ENCODE measurements at regions not wholly inside any gene's neighbourhood (a gene's known extent, or its start where the extent isn't known, plus 50 kb on each side); places are given as distances from the start of the nearest gene placed in this dataset.

- ChIA-PET CTCF (interaction anchor here (0.6 to 1.0 kb wide), 4 partner anchors 9 to 74 kb away, joined by 3 to 5 read pairs (median 3); no protein-coding TSS in a partner anchor), POLR2A (no interaction called here)
- no peaks in the 10 kb centered on the region for H3K9me3 ChIP-seq (ENCODE audit: control extremely low read depth in 1 of 5, control insufficient read depth in 4 of 5, insufficient read depth in 2 of 5, low read depth in 1 of 5, low read length in 4 of 5)
- peaks cover 0 to 35% (median 10%) of the 10 kb centered on the region in 5 experiments for H3K27me3 ChIP-seq (replicated peaks in 2 of 5; ENCODE audit: control insufficient read depth in 4 of 5, insufficient read depth in 5 of 5, low read length in 4 of 5)
- H3K4me3 ChIP-seq (ENCODE audit: control insufficient read depth in 1 of 7, extremely low read depth in 1 of 7, insufficient read depth in 4 of 7, low read depth in 2 of 7, low read length in 6 of 7) = peak overlapping the region; percentile 10 to 81 (median 63)
- WGBS (ENCODE audit: insufficient coverage) = 0% methylated on average over 43 of the region's 58 CpGs
- peak; percentile 21 to 67 (median 57) for DNase-seq
- H3K36me3 ChIP-seq (ENCODE audit: control insufficient read depth in 4 of 4, insufficient read depth in 4 of 4, low read length in 3 of 4) = no peaks in the 10 kb centered on the region
- H3K27ac ChIP-seq (ENCODE audit: insufficient read depth in 1 of 2, low read depth in 1 of 2, low read length in 2 of 2, poor library complexity in 1 of 2, severe bottlenecking in 2 of 2) = no peak overlapping the region
- H3K4me1 ChIP-seq (ENCODE audit: control extremely low read depth in 1 of 4, control insufficient read depth in 4 of 4, insufficient read depth in 4 of 4, low read length in 3 of 4) = peaks cover 6 to 33% (median 24%) of the 10 kb centered on the region in 4 experiments
Observed at GRCh38 chr11:123357990-123358827, 71.9 kb upstream of the GRAMD1B start.

DNA sequence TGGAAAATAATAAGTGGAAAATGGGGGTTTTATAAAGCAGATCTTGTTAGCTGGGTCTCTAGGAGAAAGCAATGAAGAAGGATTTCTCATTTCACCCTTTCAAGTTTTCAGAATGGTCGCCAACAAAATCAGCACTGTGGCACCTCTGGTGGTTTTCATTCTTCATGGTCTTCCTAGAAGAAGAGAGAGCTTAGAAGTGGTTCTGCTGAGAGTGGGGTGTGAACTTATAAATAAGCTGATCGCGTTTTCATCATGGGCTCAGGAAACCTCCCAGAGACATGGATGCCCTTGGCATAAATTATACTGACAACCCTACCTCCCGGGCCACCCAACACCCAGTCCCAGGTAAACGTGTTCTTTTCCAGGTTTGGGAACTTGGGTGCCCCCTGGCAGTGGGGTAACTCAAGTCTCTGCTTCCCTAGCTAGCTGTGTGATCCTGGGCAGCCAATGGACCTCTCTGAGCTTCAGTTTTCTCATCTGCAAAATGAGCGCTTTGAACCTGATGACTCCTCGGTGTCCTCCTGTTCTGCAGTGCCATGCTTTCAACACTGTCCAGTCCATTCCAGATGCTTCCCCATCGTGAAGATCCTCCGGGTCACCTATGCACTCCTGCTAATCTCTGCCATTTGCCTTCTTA is 72.6 kb upstream of the GRAMD1B start:
- H3K4me3 ChIP-seq (ENCODE audit: control insufficient read depth in 1 of 7, extremely low read depth in 1 of 7, insufficient read depth in 4 of 7, low read depth in 2 of 7, low read length in 6 of 7) = peak overlapping the region; percentile 10 to 81 (median 63)
- WGBS (ENCODE audit: insufficient coverage) = 55% methylated on average over 7 of the region's 9 CpGs
- H3K4me1 ChIP-seq (ENCODE audit: control extremely low read depth in 1 of 4, control insufficient read depth in 4 of 4, insufficient read depth in 4 of 4, low read length in 3 of 4) = peaks cover 3 to 25% (median 17%) of the 10 kb centered on the region in 4 experiments
- DNase-seq = no peak
- no peak overlapping the region for H3K27ac ChIP-seq (ENCODE audit: insufficient read depth in 1 of 2, low read depth in 1 of 2, low read length in 2 of 2, poor library complexity in 1 of 2, severe bottlenecking in 2 of 2)
- no peaks in the 10 kb centered on the region for H3K36me3 ChIP-seq (ENCODE audit: control insufficient read depth in 4 of 4, insufficient read depth in 4 of 4, low read length in 3 of 4)
- H3K27me3 ChIP-seq (replicated peaks in 2 of 5; ENCODE audit: control insufficient read depth in 4 of 5, insufficient read depth in 5 of 5, low read length in 4 of 5) = peaks cover 0 to 35% (median 10%) of the 10 kb centered on the region in 5 experiments
- ChIA-PET CTCF (interaction anchor here (0.6 to 1.0 kb wide), 3 partner anchors 8 to 73 kb away, joined by 3 to 5 read pairs (median 3); no protein-coding TSS in a partner anchor), POLR2A (no interaction called here)
- no peaks in the 10 kb centered on the region for H3K9me3 ChIP-seq (ENCODE audit: control extremely low read depth in 1 of 5, control insufficient read depth in 4 of 5, insufficient read depth in 2 of 5, low read depth in 1 of 5, low read length in 4 of 5)

DNA sequence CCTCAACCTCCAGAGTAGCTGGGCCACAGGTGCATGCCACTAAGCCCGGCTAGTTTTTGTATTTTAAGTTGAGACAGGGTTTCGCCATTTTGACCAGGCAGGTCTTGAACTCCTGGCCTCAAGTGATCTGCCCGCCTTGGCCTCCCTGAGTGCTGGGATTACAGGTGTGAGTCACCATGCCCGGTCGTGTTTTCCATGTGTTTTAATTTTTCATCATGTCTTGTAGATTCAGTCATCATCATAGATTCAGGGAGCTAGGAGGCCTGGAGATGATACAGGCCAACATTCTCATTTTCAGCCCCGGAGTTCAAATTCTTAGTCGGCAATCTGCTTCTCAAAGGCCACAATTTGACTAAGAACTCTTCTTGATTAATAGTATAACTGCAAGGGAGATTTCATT is 73.5 kb upstream of the GRAMD1B start:
- Histone ChIP-seq H3K9me3 (ENCODE audit: control extremely low read depth in 1 of 5, control insufficient read depth in 4 of 5, insufficient read depth in 2 of 5, low read depth in 1 of 5, low read length in 4 of 5) (no peaks in the 10 kb centered on the region), H3K4me3 (ENCODE audit: control insufficient read depth in 1 of 7, extremely low read depth in 1 of 7, insufficient read depth in 4 of 7, low read depth in 2 of 7, low read length in 6 of 7) (no peak overlapping the region), H3K4me1 (ENCODE audit: control extremely low read depth in 1 of 4, control insufficient read depth in 4 of 4, insufficient read depth in 4 of 4, low read length in 3 of 4) (peaks cover 3 to 17% (median 15%) of the 10 kb centered on the region in 4 experiments), H3K27me3 (replicated peaks in 2 of 5; ENCODE audit: control insufficient read depth in 4 of 5, insufficient read depth in 5 of 5, low read length in 4 of 5) (peaks cover 0 to 35% (median 10%) of the 10 kb centered on the region in 5 experiments), H3K27ac (ENCODE audit: insufficient read depth in 1 of 2, low read depth in 1 of 2, low read length in 2 of 2, poor library complexity in 1 of 2, severe bottlenecking in 2 of 2) (no peak overlapping the region), H3K36me3 (ENCODE audit: control insufficient read depth in 4 of 4, insufficient read depth in 4 of 4, low read length in 3 of 4) (no peaks in the 10 kb centered on the region)
- CTCF ChIA-PET = interaction anchor here (0.7 kb wide), 1 partner anchor 51 kb away, joined by 3 read pairs; no protein-coding TSS in a partner anchor
- no peak for DNase-seq
- POLR2A ChIA-PET = no interaction called here
- 94% methylated on average over 7 of the region's 7 CpGs for WGBS (ENCODE audit: insufficient coverage)

GRCh38 chr11:123354371-123354975 is 75.6 kb upstream of the GRAMD1B start:
- no peak overlapping the region for H3K4me3 ChIP-seq (ENCODE audit: control insufficient read depth in 1 of 7, extremely low read depth in 1 of 7, insufficient read depth in 4 of 7, low read depth in 2 of 7, low read length in 6 of 7)
- whole genome bisulfite sequencing (ENCODE audit: insufficient coverage) = 100% methylated on average over 2 of the region's 2 CpGs
- DNase-seq = no peak
- ChIA-PET POLR2A (no interaction called here), CTCF (no interaction called here)
- no peaks in the 10 kb centered on the region for H3K9me3 ChIP-seq (ENCODE audit: control extremely low read depth in 1 of 5, control insufficient read depth in 4 of 5, insufficient read depth in 2 of 5, low read depth in 1 of 5, low read length in 4 of 5)
- H3K36me3 ChIP-seq (ENCODE audit: control insufficient read depth in 4 of 4, insufficient read depth in 4 of 4, low read length in 3 of 4) = no peaks in the 10 kb centered on the region
- peaks cover 0 to 32% (median 5%) of the 10 kb centered on the region in 5 experiments for H3K27me3 ChIP-seq (replicated peaks in 2 of 5; ENCODE audit: control insufficient read depth in 4 of 5, insufficient read depth in 5 of 5, low read length in 4 of 5)
- H3K4me1 ChIP-seq (ENCODE audit: control extremely low read depth in 1 of 4, control insufficient read depth in 4 of 4, insufficient read depth in 4 of 4, low read length in 3 of 4) = peaks cover 3 to 14% (median 13%) of the 10 kb centered on the region in 4 experiments
- H3K27ac ChIP-seq (ENCODE audit: insufficient read depth in 1 of 2, low read depth in 1 of 2, low read length in 2 of 2, poor library complexity in 1 of 2, severe bottlenecking in 2 of 2) = no peak overlapping the region

GRCh38 chr11:123351375-123351774 is 78.7 kb upstream of the GRAMD1B start:
- no peaks in the 10 kb centered on the region for H3K4me1 ChIP-seq (ENCODE audit: control extremely low read depth in 1 of 4, control insufficient read depth in 4 of 4, insufficient read depth in 4 of 4, low read length in 3 of 4)
- peaks cover 0 to under 1% (median 0%) of the 10 kb centered on the region in 5 experiments for H3K27me3 ChIP-seq (replicated peaks in 2 of 5; ENCODE audit: control insufficient read depth in 4 of 5, insufficient read depth in 5 of 5, low read length in 4 of 5)
- ChIA-PET CTCF (no interaction called here), POLR2A (no interaction called here)
- peaks cover 0 to 2% (median 0%) of the 10 kb centered on the region in 5 experiments for H3K9me3 ChIP-seq (ENCODE audit: control extremely low read depth in 1 of 5, control insufficient read depth in 4 of 5, insufficient read depth in 2 of 5, low read depth in 1 of 5, low read length in 4 of 5)
- H3K27ac ChIP-seq (ENCODE audit: insufficient read depth in 1 of 2, low read depth in 1 of 2, low read length in 2 of 2, poor library complexity in 1 of 2, severe bottlenecking in 2 of 2) = no peak overlapping the region
- H3K36me3 ChIP-seq (ENCODE audit: control insufficient read depth in 4 of 4, insufficient read depth in 4 of 4, low read length in 3 of 4) = no peaks in the 10 kb centered on the region
- 90% methylated on average over 6 of the region's 6 CpGs for WGBS (ENCODE audit: insufficient coverage)
- no peak for DNase-seq
- no peak overlapping the region for H3K4me3 ChIP-seq (ENCODE audit: control insufficient read depth in 1 of 7, extremely low read depth in 1 of 7, insufficient read depth in 4 of 7, low read depth in 2 of 7, low read length in 6 of 7)

DNA sequence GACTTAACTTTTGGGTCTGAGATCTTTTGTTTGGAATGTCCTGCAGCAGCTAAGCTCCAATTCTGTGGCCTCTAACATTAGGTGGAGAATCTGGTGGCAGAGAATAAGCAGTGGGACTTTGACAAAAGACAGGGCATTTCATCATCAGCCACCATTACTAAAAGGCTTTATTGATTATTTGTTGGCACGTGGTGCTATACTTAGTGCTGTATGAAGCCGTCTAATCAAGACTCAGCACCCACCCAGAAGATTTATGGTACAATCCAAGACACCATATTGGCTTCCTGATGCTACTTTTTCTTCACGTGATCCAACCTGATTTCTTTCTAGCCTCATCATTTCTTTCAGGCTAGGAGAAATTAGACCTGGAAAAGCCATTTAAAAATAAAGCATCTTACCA is 80.7 kb upstream of the GRAMD1B start:
- Histone ChIP-seq H3K27me3 (replicated peaks in 2 of 5; ENCODE audit: control insufficient read depth in 4 of 5, insufficient read depth in 5 of 5, low read length in 4 of 5) (no peaks in the 10 kb centered on the region), H3K27ac (ENCODE audit: insufficient read depth in 1 of 2, low read depth in 1 of 2, low read length in 2 of 2, poor library complexity in 1 of 2, severe bottlenecking in 2 of 2) (no peak overlapping the region), H3K4me1 (ENCODE audit: control extremely low read depth in 1 of 4, control insufficient read depth in 4 of 4, insufficient read depth in 4 of 4, low read length in 3 of 4) (no peaks in the 10 kb centered on the region), H3K4me3 (ENCODE audit: control insufficient read depth in 1 of 7, extremely low read depth in 1 of 7, insufficient read depth in 4 of 7, low read depth in 2 of 7, low read length in 6 of 7) (no peak overlapping the region), H3K9me3 (ENCODE audit: control extremely low read depth in 1 of 5, control insufficient read depth in 4 of 5, insufficient read depth in 2 of 5, low read depth in 1 of 5, low read length in 4 of 5) (peaks cover 0 to 2% (median 0%) of the 10 kb centered on the region in 5 experiments), H3K36me3 (ENCODE audit: control insufficient read depth in 4 of 4, insufficient read depth in 4 of 4, low read length in 3 of 4) (no peaks in the 10 kb centered on the region)
- DNase-seq = no peak
- CTCF ChIA-PET = interaction anchor here (0.9 kb wide), 1 partner anchor 9 kb away, joined by 3 read pairs; no protein-coding TSS in a partner anchor
- 100% methylated on average over 2 of the region's 3 CpGs for WGBS (ENCODE audit: insufficient coverage)
- POLR2A ChIA-PET = no interaction called here
